GM12878 (cell line): ENCODE measurements at regions not wholly inside any gene's neighbourhood (a gene's known extent, or its start where the extent isn't known, plus 50 kb on each side); places are given as distances from the start of the nearest gene placed in this dataset.

Experiments used
- CTCF ChIP-seq, 3 experiments: IDR thresholded peaks in 2 of 3; conservative IDR thresholded peaks in 1 of 3; 2 replicates each; pipeline ENCODE4 v1.5.1; 2011; ENCODE audit warnings: low read depth in 3 of 3, low read length in 3 of 3, mild to moderate bottlenecking in 3 of 3, control low read depth in 2 of 3, moderate library complexity in 2 of 3, inconsistent platforms in 1 of 3, mixed read lengths in 1 of 3; ENCODE audit not compliant: control insufficient read depth in 2 of 3, insufficient read depth in 1 of 3; ENCODE audit errors: extremely low read depth in 1 of 3
- IKZF1 ChIP-seq: fragments of 450-650 bp; conservative IDR thresholded peaks from 2 replicates; pipeline ENCODE4 v1.6.1; 2017; ENCODE audit warnings: antibody characterized with exemption, mild to moderate bottlenecking
- JUND ChIP-seq: IDR thresholded peaks from 2 replicates; pipeline ENCODE4 v1.6.1; 2012; ENCODE audit warnings: low read depth, mild to moderate bottlenecking, low read length, improper control_type of control experiment, moderate library complexity
- MYC ChIP-seq: IDR thresholded peaks from 2 replicates; pipeline ENCODE4 v1.6.1; 2011; ENCODE audit warnings: mild to moderate bottlenecking, low read length, moderate library complexity, inconsistent platforms; ENCODE audit not compliant: insufficient read depth, insufficient replicate concordance, insufficient read length, severe bottlenecking
- NFYB ChIP-seq: IDR thresholded peaks from 2 replicates; pipeline ENCODE4 v1.6.1; 2011; ENCODE audit warnings: low read depth, mild to moderate bottlenecking, low read length, improper control_type of control experiment, moderate library complexity; ENCODE audit not compliant: insufficient read depth
- POLR2A ChIP-seq: IDR thresholded peaks from 2 replicates; pipeline ENCODE4 v1.6.1; 2011; ENCODE audit warnings: low read depth, mild to moderate bottlenecking, low read length

GRCh38 chr15:26357653-26358052 is 415.2 kb downstream of the GABRB3 start:
- no peak for TF ChIP-seq CTCF (IDR thresholded peaks at IDR 0.05 in 2 of 3, conservative IDR thresholded peaks at IDR 0.05 in 1 of 3; ENCODE audit: control insufficient read depth in 2 of 3, extremely low read depth in 1 of 3, insufficient read depth in 1 of 3, low read depth in 3 of 3, low read length in 3 of 3)
- TF ChIP-seq JUND = no peak
- TF ChIP-seq MYC = no peak
- TF ChIP-seq POLR2A = no peak
- TF ChIP-seq IKZF1 = no peak
- TF ChIP-seq NFYB = no peak
